SU-DHL-6 (cell line): ENCODE measurements at regions not wholly inside any gene's neighbourhood (a gene's known extent, or its start where the extent isn't known, plus 50 kb on each side); places are given as distances from the start of the nearest gene placed in this dataset.

Source experiments
- H2AFZ ChIP-seq: fragments of 200-600 bp; sonication (generic); 2 replicates; pipeline ENCODE4 v1.6.1; 2014; ENCODE audit warnings: low read depth, mild to moderate bottlenecking, moderate library complexity, mixed read lengths, antibody characterized with exemption, low read length; ENCODE audit not compliant: severe bottlenecking
- H3F3A ChIP-seq: fragments of 200-600 bp; shearing (Covaris generic); 2 replicates; pipeline ENCODE4 v1.6.0; 2016; ENCODE audit warnings: antibody characterized with exemption, mild to moderate bottlenecking; ENCODE audit not compliant: insufficient read depth
- H3K27ac ChIP-seq: fragments of 200-600 bp; sonication (generic); 2 replicates; pipeline ENCODE4 v1.5.1; 2016; ENCODE audit warnings: low read depth, mild to moderate bottlenecking, low read length, moderate library complexity, mixed read lengths
- H3K27me3 ChIP-seq: fragments of 200-600 bp; sonication (generic), shearing (Covaris generic); 2 replicates; pipeline ENCODE4 v1.6.0; 2014; ENCODE audit warnings: mild to moderate bottlenecking, low read length
- H3K36me3 ChIP-seq: fragments of 200-600 bp; sonication (generic); 2 replicates; pipeline ENCODE4 v1.6.1; 2014; ENCODE audit warnings: mild to moderate bottlenecking, low read length, mixed read lengths
- H3K4me2 ChIP-seq: fragments of 300-600, 200-600 bp; shearing (Covaris generic), sonication (generic); 2 replicates; pipeline ENCODE4 v1.6.0; 2014; ENCODE audit warnings: low read length, low read depth, mild to moderate bottlenecking; ENCODE audit not compliant: poor library complexity, severe bottlenecking
- H3K4me3 ChIP-seq: fragments of 200-600 bp; sonication (generic); 2 replicates; pipeline ENCODE4 v1.5.1; 2014; ENCODE audit warnings: antibody characterized with exemption, low read length, mild to moderate bottlenecking, mixed read lengths; ENCODE audit not compliant: insufficient read depth, poor library complexity, severe bottlenecking
- H3K79me2 ChIP-seq: fragments of 200-600 bp; sonication (generic); 2 replicates; pipeline ENCODE4 v1.6.1; 2014; ENCODE audit warnings: mild to moderate bottlenecking, low read length, moderate library complexity; ENCODE audit not compliant: insufficient read depth
- H3K9ac ChIP-seq: fragments of 200-600 bp; sonication (generic); 2 replicates; pipeline ENCODE4 v1.7.0; 2014; ENCODE audit warnings: mild to moderate bottlenecking, low read length
- H3K9me2 ChIP-seq: fragments of 200-600 bp; sonication (generic); replicated peaks from 2 replicates; pipeline ENCODE4 v1.6.1; 2014; ENCODE audit warnings: low read length; ENCODE audit not compliant: insufficient read depth
- H3K9me3 ChIP-seq: fragments of 200-600 bp; sonication (generic); 2 replicates; pipeline ENCODE4 v1.6.1; 2014; ENCODE audit warnings: low read length, mixed read lengths; ENCODE audit not compliant: insufficient read depth
- H4K20me1 ChIP-seq: fragments of 200-600 bp; sonication (generic); 2 replicates; pipeline ENCODE4 v1.6.1; 2014; ENCODE audit warnings: low read depth, mild to moderate bottlenecking, antibody characterized with exemption, low read length, moderate library complexity, mixed read lengths
- CTCF ChIP-seq: fragments of 200-600 bp; sonication (generic); IDR thresholded peaks from one replicate; pipeline ENCODE4 v1.5.1; 2017; ENCODE audit warnings: antibody characterized with exemption, mild to moderate bottlenecking, low read length, moderate library complexity; ENCODE audit not compliant: insufficient read depth, poor library complexity, severe bottlenecking
- EZH2phosphoT487 ChIP-seq: fragments of 200-600 bp; sonication (generic), shearing (Covaris generic); conservative IDR thresholded peaks from 2 replicates; pipeline ENCODE4 v1.6.1; 2018; ENCODE audit warnings: mild to moderate bottlenecking, antibody characterized with exemption, low read length, moderate library complexity, mixed read lengths

DNA sequence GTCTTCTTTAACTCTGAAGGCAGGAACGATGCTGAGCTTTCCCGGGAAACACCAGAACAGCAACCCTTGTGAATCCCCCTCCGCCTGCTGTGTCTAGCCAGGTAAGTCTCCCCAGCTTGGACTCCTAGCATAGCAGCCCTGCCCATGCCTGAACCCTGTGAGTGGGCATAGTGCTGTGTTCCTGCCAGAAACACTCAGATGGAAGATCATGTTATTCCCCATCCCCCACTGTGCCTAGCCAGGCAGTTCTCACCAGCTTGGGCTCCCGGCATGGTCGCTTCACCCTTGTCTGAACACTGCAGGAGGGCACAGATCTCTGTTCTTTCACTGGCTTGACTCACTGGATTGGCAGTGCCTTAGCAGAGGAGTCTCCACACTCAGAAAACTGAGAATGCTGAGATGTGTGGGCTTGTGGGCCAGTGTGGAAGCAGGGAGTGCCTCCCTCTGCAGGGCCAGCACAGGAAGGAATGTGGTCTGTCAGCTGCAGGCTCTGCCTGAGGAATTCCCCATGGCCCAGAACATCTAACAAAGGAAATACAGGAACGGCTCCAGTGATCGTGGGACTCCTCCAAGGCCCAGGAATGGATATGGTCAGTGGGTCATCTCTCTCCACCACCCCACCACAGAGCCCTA lies 440.1 kb upstream of the ADGRB3 start:
- Histone ChIP-seq H3F3A (no peaks in the 10 kb centered on the region), H2AFZ (peak overlapping the region; percentile 55), H3K79me2 (no peaks in the 10 kb centered on the region), H3K4me2 (no peak overlapping the region), H3K27me3 (no peaks in the 10 kb centered on the region), H3K36me3 (no peaks in the 10 kb centered on the region; the same call in 1 of the 2 replicates), H3K27ac (no peak overlapping the region), H3K9me3 (no peaks in the 10 kb centered on the region), H3K9ac (no peak overlapping the region), H3K4me3 (no peak overlapping the region), H3K9me2 (no peaks in the 10 kb centered on the region), H4K20me1 (no peaks in the 10 kb centered on the region)
- no peak for TF ChIP-seq CTCF
- TF ChIP-seq EZH2phosphoT487, result no peak

- Histone ChIP-seq H3K9me2 (no peaks in the 10 kb centered on the region), H3K27ac (no peak overlapping the region), H3K4me2 (no peak overlapping the region), H3K4me3 (no peak overlapping the region), H3F3A (no peaks in the 10 kb centered on the region), H3K79me2 (no peaks in the 10 kb centered on the region), H3K9me3 (no peaks in the 10 kb centered on the region), H2AFZ (peak overlapping the region; percentile 81), H4K20me1 (no peaks in the 10 kb centered on the region), H3K27me3 (no peaks in the 10 kb centered on the region), H3K36me3 (no peaks in the 10 kb centered on the region), H3K9ac (0 out of 2 replicates have a peak overlapping the region, but pooled peaks have one; percentile 13)
- TF ChIP-seq CTCF, result no peak
- no peak for TF ChIP-seq EZH2phosphoT487
These were observed 442.1 kb upstream of the ADGRB3 start for GRCh38 chr6:68192988-68193387.

DNA sequence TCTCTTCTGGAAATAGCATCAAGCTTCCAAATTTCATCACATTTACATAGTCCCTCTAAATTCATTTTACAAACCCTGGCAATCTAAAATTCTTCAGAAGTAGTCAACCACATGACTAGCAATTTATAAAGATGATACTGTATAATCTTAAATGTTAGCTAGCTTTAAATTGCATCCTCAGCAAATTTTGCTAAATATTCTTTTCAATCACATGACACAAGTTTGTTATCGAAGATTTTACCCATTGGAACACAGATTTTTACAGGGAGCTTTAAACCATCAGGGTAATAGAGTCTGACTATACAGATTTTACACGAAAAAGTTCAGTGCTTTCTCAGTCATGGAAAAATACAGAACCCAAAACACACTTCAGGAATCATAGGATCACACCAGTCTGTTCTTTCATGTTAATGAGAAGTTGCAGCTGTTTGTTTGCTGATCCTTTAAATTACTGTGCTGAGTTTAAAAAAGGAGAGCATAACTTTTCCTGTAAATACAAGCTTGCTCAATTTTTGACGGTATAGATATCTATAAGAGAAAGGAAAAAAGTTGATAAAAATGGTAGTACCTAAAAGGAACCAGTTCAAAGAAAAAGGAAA lies 445.8 kb upstream of the ADGRB3 start:
- H2AFZ ChIP-seq, result peak overlapping the region; percentile 66
- no peaks in the 10 kb centered on the region for H3K36me3 ChIP-seq
- no peak overlapping the region for H3K4me2 ChIP-seq
- H3F3A ChIP-seq, result no peaks in the 10 kb centered on the region
- H3K27me3 ChIP-seq, result no peaks in the 10 kb centered on the region
- no peaks in the 10 kb centered on the region for H3K9me2 ChIP-seq
- H4K20me1 ChIP-seq, result no peaks in the 10 kb centered on the region
- H3K79me2 ChIP-seq, result no peaks in the 10 kb centered on the region
- TF ChIP-seq CTCF (no peak), EZH2phosphoT487 (no peak)
- H3K4me3 ChIP-seq, result no peak overlapping the region
- no peak overlapping the region for H3K9ac ChIP-seq
- H3K9me3 ChIP-seq, result no peaks in the 10 kb centered on the region
- H3K27ac ChIP-seq, result no peak overlapping the region
